Type B pancreatic cell (in vitro differentiated cells): ENCODE measurements at regions not wholly inside any gene's neighbourhood (a gene's known extent, or its start where the extent isn't known, plus 50 kb on each side); places are given as distances from the start of the nearest gene placed in this dataset.

Source experiments
- DNase-seq: peaks from one replicate; pipeline ENCODE4 v3.0.0; 2021; ENCODE audit warnings: mixed read lengths; ENCODE audit not compliant: unreplicated experiment; ENCODE audit errors: extremely low spot score
- H3K27ac Mint-ChIP-seq: 2 replicates; pipeline ENCODE4 v1.8.0; 2021; ENCODE audit warnings: mild to moderate bottlenecking, mixed read lengths
- H3K27me3 Mint-ChIP-seq: 2 replicates; pipeline ENCODE4 v1.8.0; 2021; ENCODE audit warnings: mixed read lengths
- H3K36me3 Mint-ChIP-seq: 2 replicates; pipeline ENCODE4 v1.8.0; 2021; ENCODE audit warnings: mixed read lengths
- H3K4me1 Mint-ChIP-seq: one replicate; pipeline ENCODE4 v1.8.0; 2021; ENCODE audit warnings: mixed read lengths; ENCODE audit not compliant: unreplicated experiment
- H3K4me3 Mint-ChIP-seq: 2 replicates; pipeline ENCODE4 v1.8.0; 2021; ENCODE audit warnings: mild to moderate bottlenecking, mixed read lengths
- H3K9me3 Mint-ChIP-seq: 2 replicates; pipeline ENCODE4 v1.8.0; 2021; ENCODE audit warnings: mixed read lengths
- TF ChIP-seq, protein P1 (sequence below): fragments of 200-600 bp; sonication (generic); conservative IDR thresholded peaks from 2 replicates; pipeline ENCODE4 v1.5.0; 2021; ENCODE audit warnings: antibody characterized with exemption, mild to moderate bottlenecking

DNA sequence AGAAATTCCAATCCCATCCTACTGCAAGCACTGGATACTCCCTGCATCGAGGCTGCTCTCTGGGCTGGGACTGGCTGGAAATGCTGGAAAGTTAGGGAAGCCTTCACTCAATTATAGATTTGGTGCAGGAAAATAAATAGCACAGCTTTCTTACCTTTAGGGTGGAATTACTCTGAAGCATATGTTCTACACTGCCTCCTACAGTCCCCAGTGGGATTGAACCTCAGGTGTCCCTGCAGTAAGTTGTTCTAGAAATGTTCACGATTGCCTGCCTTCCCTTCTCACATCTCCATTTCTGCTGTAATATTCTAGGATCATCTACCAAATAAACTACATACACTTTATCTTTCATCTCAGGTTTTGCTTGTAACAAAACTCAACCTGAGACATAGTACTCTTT lies 536.7 kb upstream of the LMCD1 start:
- TF ChIP-seq, protein P1, sequence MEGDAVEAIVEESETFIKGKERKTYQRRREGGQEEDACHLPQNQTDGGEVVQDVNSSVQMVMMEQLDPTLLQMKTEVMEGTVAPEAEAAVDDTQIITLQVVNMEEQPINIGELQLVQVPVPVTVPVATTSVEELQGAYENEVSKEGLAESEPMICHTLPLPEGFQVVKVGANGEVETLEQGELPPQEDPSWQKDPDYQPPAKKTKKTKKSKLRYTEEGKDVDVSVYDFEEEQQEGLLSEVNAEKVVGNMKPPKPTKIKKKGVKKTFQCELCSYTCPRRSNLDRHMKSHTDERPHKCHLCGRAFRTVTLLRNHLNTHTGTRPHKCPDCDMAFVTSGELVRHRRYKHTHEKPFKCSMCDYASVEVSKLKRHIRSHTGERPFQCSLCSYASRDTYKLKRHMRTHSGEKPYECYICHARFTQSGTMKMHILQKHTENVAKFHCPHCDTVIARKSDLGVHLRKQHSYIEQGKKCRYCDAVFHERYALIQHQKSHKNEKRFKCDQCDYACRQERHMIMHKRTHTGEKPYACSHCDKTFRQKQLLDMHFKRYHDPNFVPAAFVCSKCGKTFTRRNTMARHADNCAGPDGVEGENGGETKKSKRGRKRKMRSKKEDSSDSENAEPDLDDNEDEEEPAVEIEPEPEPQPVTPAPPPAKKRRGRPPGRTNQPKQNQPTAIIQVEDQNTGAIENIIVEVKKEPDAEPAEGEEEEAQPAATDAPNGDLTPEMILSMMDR, result peak; percentile 21
- Mint-ChIP-seq H3K27ac (no peak overlapping the region), H3K27me3 (no peaks in the 10 kb centered on the region), H3K9me3 (no peaks in the 10 kb centered on the region), H3K36me3 (no peaks in the 10 kb centered on the region), H3K4me1 (no peaks in the 10 kb centered on the region), H3K4me3 (no peak overlapping the region)
- no peak for DNase-seq

DNA sequence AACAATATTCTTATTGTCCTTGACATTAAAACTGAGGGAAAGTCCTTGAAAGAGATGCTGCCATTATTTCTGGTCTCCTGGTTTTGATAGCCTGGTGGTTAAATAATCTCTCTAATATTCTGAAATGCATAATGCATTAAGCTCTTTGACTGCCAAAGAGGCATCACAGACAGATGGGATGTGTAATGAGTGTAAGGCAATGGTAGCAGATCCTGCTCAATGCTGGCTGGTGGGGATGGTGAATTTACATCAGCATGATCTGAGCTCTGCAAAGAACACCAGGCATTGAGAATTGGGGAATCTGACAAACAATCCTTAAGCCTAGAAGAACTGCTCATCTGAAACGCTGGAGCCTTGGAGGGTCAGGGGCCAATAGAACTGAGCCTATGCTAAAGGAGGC lies 528.6 kb upstream of the LMCD1 start:
- H3K27ac Mint-ChIP-seq, result no peak overlapping the region
- DNase-seq, result no peak

DNA sequence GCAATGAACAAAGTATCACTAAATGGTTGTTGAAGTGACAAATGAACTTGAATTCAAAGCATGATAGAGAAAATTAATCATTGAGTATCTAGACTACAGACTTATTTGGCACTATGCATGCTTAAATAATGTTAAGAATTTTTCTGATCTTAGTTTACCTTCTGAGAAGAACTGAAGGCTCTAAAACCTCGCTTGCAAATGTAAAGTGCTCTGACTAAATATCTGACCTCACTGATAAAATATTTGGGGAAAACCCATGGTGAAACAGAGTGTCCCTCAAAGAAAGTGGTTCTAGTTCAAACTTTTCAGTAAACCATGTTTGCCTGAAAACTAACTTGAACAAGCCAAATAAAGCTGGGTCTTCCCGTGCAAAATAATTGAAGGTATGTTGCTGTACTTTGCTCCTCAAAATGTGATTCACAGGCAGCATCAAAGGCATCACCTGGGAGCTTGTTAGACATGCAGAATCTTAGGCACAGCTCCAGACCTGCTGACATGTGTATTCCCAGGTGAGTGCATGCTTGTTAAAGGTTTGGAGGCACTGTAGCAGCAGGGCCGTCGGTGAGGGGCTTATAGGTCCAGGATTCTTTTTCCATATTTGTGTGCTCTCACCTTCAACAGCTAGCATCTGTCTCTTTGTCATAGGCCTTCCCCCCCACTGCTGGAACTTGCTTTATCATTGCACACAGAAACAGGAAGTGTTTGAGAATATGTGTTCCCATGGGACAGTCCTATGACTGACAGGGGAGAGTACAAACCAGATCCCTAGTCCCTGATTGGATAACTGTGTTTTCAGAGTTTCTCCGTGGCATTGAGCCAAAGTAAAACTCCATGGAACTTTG lies 524.2 kb upstream of the LMCD1 start:
- TF ChIP-seq, protein P1, result no peak
- no peak for DNase-seq
- Mint-ChIP-seq H3K4me1 (peaks cover 10% of the 10 kb centered on the region), H3K27ac (peak overlapping the region; percentile 17), H3K9me3 (no peaks in the 10 kb centered on the region), H3K4me3 (no peak overlapping the region), H3K27me3 (no peaks in the 10 kb centered on the region), H3K36me3 (no peaks in the 10 kb centered on the region)

More for the DNA sequence above, 528.6 kb upstream of the LMCD1 start:
- H3K27me3 Mint-ChIP-seq, result peaks cover 2% of the 10 kb centered on the region
- H3K4me3 Mint-ChIP-seq, result no peak overlapping the region
- TF ChIP-seq, protein P1, result no peak
- no peaks in the 10 kb centered on the region for H3K9me3 Mint-ChIP-seq
- peaks cover 5% of the 10 kb centered on the region for H3K4me1 Mint-ChIP-seq
- no peaks in the 10 kb centered on the region for H3K36me3 Mint-ChIP-seq

DNA sequence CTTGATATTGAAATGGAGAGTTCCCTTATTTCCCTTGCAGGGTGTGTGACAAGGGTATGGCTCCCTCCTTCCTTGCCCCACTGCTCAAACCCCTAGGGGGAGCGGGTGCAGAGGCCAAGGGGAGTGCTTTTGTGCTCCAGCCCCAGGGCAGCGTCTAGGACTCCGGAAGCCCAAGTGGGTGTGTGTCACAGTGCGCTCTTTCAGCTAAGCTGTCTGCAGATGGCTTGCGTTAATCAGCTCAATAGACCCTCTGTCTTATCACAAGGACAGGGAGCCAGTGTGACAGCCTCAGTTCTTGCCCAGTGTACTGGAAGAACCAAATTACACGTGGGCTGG lies 523.6 kb upstream of the LMCD1 start:
- no peak overlapping the region for H3K4me3 Mint-ChIP-seq
- DNase-seq, result no peak
- H3K4me1 Mint-ChIP-seq, result peaks cover 10% of the 10 kb centered on the region
- TF ChIP-seq, protein P1, result no peak
- H3K27ac Mint-ChIP-seq, result no peak overlapping the region
- no peaks in the 10 kb centered on the region for H3K27me3 Mint-ChIP-seq
- no peaks in the 10 kb centered on the region for H3K9me3 Mint-ChIP-seq
- H3K36me3 Mint-ChIP-seq, result no peaks in the 10 kb centered on the region

DNA sequence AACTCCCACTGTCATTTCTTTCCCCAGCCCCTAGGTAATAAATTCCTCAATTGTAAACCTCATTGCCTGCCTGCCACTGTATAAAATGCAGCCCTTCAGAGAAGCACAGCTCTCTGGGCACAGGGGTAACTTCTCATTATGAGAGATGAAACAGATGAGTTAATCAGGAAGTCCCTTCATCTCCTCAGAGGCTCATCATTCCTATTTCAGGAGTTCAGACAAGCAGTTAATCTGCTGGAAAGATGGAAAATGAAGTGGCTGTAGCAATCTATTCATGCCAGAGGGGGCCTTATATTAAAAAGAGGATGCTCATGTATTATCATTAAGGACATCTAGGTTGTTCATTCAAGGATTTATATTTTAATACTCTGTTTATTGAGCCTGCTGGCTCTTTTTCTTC lies 519.5 kb upstream of the LMCD1 start:
- no peak for DNase-seq
- TF ChIP-seq, protein P1, result no peak
- Mint-ChIP-seq H3K36me3 (no peaks in the 10 kb centered on the region), H3K4me3 (no peak overlapping the region), H3K27ac (no peak overlapping the region), H3K9me3 (no peaks in the 10 kb centered on the region), H3K4me1 (peaks cover 10% of the 10 kb centered on the region), H3K27me3 (no peaks in the 10 kb centered on the region)
